Activated CD4-positive, alpha-beta T cell treated with anti-CD3 and anti-CD28 coated beads, Interleukin-2, amount 50 U/mL, for 4 hours (primary cell): ENCODE measurements at regions not wholly inside any gene's neighbourhood (a gene's known extent, or its start where the extent isn't known, plus 50 kb on each side); places are given as distances from the start of the nearest gene placed in this dataset.
"Not testable (repeated sequence)": the region's sequence is repeated elsewhere in the genome, so short reads cannot be mapped to it uniquely, and the experiment has no call there.

Experiments used
- DNase-seq, 2 experiments: peaks; one replicate each; pipeline ENCODE4 v3.0.0-alpha.2; 2020

DNA sequence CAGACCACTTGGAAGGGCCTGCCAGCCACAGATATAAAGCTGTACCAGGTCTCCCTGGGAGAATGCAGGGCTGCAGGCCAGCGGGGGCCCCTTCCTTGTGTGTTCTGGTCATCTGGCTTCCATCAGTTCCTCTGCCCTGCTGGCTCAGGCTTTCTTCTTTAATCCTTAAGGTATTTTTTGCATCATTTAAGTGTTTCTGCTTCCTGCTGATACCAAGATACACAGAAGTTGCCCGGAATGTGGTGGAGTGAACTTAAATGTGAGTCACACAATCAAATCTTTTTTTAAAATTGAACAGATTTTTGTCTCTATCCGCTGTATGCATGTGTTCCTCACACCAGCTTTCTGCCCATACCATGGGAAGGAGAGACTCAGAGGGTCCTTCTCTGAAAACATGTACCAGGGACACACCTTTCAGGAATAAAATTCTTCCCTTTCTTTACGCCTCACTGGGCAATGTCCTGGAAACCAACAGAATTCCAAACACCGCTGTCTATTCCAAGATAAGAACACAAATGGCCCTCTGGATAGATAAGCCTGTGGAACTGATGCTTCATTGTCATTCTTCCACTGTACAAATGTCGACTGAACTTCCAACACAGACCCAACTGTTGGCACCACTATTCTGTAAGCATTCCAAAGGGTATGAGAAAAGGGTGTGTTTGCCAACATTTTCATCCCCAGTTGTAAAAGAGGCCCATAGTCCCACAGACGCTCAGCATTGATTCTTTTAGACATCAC is 206.2 kb upstream of the MYLIP start:
- no peak for DNase-seq

DNA sequence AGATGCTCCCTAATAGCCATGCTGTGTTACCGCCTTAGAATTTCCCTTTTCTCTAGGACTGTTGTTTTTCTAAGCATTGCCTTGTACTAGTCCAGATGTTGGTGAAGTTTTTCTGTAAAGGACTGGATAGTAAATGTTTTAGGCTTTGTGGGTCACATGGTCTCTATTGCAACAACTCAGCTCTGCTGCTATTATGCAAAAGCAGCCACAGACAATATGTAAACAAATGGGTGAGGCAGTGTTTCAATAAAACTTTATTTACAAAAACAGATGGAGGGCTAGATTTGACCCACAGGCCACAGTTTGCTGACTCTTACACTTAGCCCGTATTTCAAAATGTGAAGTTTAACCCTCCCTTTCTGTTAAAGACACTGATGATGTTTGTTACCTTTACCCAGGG is 207.6 kb upstream of the MYLIP start:
- no peak for DNase-seq

DNA sequence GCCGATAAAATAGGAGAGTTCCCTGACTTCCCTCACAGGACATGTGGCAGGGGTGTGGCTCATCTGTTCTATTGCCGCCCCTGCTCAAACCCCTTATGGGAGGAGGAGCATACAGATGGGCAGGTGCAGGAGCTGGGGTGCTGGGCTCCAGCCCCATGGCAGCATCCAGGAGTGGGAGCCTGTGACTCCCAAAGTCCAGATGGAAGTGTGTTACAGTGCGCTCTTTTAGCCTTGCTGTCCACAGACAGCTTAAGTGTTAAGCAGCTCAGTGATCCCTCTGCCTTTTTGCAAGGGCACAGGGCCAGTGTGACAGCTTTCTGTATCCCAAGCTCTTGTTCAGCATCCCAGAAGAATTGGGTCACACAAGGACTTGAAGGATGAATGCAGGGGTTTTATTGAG is 212.3 kb upstream of the MYLIP start:
- DNase-seq: no peak

DNA sequence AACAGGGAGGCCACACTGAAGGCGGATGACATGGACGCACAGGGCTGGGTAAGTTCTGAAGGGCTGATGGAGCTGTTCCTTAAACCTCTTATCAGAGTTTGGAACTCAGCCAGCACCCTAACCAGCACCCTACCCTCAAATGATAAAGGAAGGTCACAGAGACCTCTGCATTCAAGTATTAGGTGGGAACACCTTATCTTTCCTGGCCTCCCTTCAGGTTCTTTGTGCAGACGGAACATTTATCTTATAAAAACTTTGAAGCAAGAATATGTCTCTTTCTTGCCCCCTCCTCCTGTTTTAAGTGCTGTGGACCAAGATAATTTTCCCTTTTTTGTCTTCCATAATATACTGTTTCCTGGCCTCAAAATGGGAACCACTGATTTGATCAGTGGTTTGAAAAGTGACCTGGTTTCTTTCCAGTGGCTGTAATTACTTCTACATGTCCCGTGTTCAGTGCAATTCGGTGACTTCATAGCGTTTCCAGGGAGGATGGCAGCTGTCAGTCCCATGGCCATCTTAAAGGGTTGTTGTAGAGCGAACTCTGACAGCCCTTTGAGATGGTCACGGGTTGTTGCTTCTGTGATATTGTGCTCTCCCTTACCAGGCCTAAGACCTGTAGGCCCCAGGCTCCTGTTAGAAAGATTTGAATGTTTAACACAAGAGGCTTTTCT is 213.2 kb upstream of the MYLIP start:
- DNase-seq: no peak

DNA sequence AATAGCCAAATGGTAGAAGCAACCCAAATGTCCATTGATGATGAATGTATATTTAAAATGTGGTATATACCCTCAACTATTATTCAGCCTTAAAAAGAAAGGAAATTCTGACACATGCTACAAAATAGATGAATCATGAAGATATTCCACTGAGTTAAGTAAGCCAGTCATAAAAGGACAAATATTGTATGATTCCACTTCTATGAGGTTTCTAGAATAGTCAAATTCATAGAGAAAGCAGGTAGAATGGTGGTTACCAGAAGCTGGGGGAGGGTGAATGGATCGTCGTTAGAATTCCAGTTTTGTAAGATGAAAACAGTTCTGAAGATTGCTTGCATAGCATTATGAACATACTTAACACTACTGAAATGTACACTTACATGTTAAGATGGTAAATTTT is 214.3 kb upstream of the MYLIP start:
- DNase-seq: no peak

DNA sequence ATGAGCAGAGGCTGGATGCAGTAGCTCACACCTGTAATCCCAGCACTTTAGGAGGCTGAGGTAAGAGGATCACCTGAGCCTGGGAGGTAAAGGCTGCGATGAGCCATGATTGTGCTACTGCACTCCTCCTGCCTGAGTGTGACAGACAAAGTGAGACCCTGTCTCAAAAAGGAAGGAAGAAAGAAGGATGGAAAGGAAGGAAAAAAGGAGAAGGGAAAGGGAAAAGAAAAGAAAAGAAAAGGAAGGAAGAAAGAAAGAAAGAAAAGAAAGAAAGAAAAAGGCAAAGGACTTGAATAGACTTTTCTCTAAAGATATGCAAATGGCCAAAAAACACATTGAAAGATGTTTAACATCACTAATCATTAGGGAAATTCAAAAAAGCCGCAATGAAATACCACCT is 215.3 kb upstream of the MYLIP start:
- no peak for DNase-seq

DNA sequence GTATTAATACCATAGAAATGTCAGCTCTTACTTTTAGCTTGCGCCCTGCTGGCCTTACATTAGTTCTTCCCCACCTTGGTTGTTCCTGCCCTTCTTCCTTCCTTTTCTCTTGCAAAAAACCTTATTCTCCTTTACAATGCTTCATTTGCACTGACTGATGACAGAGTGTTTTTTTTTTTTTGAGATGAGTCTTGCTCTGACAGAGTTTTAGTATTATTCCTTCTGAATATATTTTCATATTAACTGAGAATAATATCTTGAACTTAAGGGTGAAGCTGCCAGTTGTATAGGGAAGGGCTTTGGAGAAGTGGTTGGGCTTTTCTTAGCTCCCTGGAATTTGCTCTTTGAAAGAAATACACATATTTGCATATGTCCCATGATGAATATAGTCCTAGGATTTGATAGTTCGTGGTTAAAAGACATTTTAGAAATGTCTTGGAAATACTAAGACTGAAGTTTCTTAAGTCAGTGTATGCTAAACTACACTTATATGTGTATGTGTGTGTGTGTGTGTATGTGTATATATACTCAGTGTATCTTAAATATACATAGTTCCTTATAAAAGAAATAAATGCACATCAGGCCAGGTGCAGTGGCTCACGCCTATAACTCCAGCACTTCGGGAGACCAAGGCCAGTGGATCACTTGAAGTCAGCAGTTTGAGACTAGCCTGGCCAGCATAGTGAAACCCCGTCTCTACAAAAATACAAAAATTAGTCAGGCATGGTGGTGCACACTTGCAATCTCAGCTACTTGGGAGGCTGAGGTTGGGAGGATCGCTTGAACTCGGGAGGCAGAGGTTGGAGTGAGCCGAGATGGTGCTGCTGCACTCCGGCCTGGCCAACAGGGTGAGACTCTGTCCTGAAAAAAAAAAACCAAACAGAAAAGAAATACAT is 216.1 kb upstream of the MYLIP start:
- DNase-seq: no peak

DNA sequence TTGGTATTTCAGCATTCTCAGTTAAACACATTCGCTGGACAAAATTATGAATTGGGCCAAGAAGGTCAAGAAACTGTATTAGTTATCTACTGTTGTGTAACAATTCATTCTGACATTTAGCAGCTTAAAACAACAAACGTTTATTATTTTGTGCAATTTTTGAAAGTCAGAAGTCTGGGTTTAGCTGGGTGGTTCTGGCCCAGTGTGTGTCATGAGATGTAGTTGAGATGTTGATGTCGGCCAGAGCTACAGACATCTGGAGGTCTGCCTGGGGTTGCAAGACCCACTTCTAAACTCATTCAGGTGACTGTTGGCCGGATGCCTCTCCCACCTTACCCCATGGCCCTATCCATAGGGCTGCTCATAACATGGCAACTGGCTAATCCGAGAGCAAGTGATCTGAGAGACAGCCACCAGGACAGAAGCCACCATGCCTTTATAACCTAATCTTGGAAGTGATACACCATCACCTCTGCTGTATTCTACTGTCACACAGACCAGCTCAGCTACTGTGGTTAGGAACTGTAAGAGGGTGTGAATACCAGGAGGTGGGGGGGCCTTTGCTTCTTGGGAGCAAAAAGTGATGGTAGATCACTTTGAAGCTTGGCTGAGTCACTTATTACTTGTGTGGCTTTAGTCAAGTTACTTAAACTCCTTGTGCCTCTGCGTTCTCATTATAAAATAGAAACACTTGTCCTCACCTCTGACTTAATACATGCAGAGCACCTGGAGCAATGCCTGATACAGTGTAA is 217.0 kb upstream of the MYLIP start:
- DNase-seq: no peak

DNA sequence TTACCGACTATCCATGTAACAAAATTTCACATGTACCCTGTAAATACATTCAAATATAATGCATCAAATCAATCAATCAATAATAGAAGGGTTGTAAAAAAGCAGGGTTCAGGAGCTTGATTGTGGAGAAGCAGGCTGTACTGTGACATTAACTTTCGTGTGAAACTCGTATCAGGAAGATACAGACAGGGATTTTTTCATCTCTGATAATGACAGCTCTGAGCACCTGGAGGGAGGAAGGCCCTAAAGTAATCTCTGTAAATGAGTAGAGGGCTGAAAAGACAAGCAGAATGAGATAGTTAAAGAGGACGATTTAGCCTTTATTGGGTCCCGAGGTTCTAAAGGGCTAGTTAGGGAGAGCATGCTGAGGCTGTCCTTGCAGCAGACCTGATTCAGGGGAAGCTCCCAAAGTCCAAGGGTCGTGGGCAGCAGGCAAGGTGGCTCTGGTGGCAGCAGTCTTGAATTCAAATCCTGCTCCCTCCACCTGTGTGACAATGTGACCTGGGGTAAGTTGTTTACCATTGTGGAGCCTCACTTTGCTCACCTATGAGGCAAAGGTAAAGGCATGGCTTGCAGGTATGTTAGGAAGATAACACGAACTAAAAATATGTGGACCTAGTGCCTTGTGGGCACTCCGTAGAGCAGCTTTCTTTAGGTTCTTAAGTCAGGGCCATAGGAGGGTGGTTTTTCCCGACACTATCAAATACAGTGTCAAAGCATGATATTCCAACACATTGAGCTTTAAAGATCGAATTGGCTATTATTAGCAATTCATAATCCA is 219.4 kb upstream of the MYLIP start:
- DNase-seq: no peak

DNA sequence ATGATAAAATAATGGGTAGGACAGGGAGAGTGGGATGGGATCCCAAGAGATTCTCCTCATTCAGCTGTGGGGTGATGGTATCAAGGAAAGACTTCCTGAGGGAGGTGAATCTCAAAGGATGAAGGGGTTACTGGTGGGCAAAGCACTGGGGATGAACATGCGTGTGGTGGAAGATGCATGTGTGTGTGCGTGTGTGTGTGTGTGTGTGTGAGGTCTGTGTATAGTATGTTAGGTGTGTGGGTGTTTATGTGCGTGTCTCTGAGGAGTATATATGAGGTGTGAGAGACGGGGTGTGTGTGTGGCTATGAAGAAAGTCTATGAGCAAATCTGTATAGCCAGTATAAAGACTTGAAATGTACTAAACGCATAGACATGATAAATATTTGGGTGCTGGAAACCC is 220.0 kb upstream of the MYLIP start:
- DNase-seq: no peak

DNA sequence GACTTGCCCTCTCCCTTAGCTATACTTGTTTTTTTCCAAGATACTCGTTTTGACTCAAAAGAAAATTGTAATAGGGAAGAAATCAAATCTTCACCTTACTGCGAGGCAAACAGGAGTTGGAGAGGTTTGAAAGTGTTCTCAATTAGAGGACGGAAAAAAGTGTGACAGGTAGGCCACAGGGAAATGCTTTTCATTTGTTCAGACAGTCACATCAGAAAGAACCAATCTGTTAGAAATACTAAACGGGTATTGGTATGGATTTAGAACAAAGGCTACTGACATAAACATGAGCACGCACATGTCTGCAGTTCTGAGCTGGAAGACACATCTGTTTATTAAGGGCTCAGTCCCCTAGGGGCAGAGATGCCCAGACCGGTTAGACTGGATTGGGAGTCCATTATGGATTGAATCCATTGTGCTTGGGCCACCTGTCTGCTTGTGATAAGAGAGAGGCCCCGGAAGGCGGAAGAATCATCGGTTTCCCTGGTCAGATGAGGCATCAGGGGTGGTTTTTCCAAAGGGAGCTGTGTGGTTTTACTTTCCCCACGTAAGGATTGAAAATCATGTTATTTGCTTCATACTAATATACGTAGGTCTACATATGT is 220.9 kb upstream of the MYLIP start:
- DNase-seq: no peak

DNA sequence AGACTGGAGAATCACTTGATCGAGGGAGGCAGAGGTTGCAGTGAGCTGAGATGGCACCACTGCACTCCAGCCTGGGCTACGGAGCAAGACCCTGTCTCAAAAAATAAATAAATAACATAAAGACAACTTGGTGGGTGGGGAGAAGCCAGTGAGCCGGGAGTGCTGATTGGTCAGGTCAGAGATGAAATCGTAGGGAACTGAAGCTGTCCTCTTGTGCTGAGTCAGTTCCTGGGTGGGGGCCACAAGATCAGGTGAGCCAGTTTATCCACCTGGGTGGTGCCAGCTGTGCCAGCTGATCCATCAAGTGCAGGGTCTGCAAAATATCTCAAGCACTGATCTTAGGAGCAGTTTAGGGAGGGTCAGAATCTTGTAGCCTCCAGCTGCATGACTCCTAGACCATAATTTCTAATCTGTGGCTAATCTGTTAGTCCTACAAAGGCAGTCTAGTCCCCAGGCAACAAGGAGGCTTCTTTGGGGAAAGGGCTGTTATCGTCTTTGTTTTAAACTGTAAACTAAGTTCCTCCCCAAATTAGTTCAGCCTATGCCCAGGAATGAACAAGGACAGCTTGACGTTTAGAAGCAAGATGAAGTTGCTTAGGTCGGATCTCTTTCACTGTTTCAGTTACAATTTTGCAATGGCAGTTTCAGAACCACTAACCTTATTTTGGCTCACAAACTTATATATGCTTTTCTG is 221.5 kb upstream of the MYLIP start:
- not testable (repeated sequence) for DNase-seq

DNA sequence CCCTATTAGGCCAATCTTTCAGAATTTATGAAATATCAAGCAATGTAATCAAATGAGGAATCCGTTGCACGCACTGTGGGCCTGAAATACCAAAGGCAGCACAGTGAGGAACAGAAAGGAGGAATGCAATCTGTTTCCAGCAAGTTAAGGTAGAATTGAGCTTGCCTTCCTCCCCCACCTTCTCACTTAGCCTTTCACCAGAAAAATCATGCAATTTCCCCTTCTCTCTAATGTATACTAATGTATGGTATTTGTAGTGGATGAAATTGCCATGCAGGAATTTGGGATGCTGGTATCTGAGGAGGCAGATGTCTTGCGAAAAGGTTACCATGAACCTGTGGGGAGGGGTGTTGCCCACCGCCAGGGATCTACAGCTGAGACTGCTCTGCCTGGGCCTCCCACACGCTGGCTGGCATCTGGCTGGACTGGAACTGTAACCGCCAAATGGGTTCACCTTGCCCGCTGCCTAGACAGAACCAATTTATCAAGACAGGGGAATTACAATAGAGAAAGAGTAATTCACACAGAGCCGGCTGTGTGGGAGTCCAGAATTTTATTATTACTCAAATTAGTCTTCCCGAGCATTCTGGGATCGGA is 222.4 kb upstream of the MYLIP start:
- DNase-seq: no peak

DNA sequence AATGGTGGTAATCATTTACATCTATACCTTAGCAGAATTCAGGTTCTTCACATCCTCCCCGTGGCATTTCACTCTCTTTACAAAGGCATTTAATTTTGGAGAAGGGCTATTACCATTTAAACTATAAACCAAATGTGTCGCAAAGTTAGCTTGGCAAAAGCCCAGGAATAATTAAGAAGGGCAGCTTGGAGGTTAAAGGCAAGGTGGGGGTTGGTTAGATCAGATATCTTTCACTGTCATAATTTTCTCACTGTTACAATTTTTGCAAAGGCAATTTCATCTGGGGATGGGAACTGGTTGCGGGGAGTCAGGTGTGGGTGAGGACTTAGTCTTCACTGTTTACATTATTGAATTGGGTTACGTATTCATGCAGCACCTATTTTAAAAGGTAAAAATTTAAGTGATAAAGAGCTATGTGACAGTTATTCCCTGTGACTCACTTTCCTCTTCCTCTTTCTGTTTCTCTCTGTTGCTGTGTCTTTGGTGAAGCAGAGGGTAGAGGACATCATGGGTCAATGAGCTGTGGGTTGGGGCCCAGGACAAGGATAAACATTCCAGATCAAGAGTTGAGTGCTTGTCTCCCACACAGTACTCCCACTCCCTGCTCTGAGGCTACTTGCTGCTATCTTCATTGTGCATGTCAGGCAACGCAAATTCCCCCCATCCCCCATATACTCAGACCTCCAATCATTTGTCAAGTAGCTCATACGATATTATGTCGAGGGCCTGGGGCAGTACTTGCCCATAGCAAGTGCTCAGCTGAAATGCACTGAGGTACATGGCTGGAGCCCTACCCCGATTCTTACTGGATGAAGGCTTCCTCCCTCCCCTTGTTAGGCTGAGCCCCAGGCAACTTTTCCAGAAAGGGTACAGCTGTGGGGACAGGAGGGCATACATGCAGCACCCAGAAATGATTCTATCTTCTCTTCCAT is 223.1 kb upstream of the MYLIP start:
- no peak for DNase-seq

DNA sequence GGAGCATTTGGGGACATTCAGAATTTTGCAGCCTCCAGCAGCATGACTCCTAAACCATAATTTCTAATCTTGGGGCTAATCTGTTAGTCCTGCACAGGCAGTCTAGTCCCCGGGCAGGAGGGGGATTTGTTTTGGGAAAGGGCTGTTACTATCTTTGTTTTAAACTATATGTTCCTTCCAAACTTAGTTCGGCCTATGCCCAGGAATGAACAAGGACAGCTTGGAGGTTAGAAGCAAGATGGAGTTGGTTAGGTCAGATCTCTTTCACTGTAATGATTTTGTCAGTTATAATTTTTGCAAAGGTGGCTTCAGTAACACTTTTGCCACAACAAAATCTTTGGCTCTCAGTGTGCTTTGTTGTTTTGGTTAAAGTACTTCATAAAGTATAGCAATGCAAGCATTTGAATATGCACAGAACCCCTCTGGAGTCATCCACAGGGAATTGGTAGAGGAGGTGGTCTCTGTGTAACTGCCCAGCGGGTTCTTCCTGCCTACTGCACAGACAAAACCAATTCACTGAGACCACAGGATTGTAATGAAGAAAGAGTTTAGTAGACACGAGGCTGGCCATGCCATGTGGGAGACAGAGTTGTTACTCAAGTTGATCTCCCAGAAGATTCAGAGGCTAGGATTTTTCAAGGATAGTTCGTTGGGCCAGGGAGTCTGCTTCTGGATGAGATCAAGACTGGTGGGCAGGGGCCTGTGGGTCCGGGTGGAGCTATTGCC is 224.1 kb upstream of the MYLIP start:
- no peak for DNase-seq

DNA sequence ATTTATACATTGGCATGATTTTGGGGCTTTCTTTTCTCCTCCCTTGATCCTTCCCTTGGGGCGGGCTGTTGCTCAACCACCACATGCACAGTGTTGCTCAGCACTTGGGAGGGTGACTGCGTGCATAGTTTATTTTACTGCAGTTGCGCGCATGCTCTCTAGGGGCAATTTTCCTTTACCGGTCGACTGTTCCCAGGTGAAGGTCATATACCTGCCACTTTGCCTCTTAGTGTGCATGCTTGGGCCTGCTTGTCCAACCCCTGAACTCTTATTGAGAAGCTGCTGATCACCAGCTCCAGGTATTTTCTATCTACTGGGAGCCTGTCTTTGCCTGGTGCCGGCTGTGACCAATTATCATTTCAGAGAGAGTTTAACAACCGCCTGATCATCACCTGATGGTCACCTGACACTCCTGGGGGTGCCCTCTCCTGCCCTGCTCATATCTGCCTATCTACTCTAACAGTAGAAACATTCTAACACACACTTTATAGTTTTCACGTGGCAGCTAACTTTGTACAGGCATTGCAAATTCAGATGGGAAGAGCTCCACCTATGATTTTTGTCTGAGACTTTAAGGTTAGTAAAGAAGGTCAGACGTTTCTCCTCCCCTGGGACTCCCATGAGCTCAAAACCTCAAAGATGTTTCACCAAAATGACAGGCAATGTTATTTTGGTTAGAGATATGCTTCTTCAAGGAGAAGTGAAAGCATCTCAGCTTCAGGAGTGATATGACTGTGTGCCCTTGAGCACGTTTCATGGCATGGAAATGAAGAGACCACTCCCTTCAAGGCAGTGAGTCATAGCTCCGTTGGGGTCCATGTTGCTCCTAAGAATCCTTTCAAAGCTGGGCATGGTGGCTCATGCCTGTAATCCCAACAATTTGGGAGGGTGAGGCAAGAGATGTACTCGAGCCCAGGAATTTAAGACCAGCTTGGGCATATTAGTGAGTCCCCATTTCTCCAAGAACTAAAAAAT is 227.5 kb upstream of the MYLIP start:
- no peak for DNase-seq

DNA sequence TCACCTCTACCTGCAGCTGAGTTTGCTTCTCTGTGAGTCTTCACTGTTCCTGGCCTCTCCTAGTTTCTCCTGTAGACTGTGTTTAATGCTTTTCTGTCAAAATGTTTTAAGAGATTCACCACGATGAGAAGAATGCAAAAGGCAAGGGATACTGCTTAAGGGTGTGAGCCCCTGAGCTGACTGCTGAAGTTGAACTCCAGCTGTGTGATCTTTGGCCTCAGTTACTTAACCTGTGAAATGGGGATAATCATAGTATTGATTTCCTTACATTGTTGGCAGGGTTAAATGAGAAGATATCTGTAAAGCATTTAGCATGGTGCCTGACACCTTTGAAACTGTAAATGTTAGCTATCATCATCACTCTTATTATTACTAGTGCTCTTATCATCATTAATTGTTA is 230.2 kb upstream of the MYLIP start:
- no peak for DNase-seq
